ENCODE measurements at regions not wholly inside any gene's neighbourhood (a gene's known extent, or its start where the extent isn't known, plus 50 kb on each side); places are given as distances from the start of the nearest gene placed in this dataset.

DNA sequence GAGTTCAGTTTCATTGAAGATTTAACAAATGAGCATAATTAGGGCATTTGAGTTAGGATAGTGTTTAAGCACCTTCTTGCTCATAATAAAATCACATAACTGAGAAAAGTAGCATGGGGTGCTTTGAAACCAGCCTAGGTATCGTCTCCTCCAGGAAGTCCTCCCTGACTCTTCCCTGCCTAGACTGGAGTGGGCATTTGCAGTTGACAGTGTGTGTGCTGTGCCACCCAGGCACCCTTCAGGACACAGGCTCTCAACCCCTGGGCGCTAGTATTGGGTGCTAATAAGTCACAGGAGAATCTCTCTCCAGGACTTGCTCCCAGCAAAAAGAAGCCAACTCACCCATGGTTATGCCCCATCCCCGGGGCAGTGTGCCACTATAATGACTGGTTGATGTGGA, 584.1 kb downstream of the INSC start:
- TF ChIP-seq, protein P1, sequence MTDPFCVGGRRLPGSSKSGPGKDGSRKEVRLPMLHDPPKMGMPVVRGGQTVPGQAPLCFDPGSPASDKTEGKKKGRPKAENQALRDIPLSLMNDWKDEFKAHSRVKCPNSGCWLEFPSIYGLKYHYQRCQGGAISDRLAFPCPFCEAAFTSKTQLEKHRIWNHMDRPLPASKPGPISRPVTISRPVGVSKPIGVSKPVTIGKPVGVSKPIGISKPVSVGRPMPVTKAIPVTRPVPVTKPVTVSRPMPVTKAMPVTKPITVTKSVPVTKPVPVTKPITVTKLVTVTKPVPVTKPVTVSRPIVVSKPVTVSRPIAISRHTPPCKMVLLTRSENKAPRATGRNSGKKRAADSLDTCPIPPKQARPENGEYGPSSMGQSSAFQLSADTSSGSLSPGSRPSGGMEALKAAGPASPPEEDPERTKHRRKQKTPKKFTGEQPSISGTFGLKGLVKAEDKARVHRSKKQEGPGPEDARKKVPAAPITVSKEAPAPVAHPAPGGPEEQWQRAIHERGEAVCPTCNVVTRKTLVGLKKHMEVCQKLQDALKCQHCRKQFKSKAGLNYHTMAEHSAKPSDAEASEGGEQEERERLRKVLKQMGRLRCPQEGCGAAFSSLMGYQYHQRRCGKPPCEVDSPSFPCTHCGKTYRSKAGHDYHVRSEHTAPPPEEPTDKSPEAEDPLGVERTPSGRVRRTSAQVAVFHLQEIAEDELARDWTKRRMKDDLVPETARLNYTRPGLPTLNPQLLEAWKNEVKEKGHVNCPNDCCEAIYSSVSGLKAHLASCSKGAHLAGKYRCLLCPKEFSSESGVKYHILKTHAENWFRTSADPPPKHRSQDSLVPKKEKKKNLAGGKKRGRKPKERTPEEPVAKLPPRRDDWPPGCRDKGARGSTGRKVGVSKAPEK (CRISPR knock-in tag; IDR thresholded peaks at IDR 0.05; ENCODE audit: borderline replicate concordance): no peak
- TF ChIP-seq ZNF616 (CRISPR knock-in tag; IDR thresholded peaks at IDR 0.05; ENCODE audit: low read depth): no peak
- no peak for TF ChIP-seq ZNF205 (CRISPR knock-in tag; IDR thresholded peaks at IDR 0.05)
- TF ChIP-seq, protein P2, sequence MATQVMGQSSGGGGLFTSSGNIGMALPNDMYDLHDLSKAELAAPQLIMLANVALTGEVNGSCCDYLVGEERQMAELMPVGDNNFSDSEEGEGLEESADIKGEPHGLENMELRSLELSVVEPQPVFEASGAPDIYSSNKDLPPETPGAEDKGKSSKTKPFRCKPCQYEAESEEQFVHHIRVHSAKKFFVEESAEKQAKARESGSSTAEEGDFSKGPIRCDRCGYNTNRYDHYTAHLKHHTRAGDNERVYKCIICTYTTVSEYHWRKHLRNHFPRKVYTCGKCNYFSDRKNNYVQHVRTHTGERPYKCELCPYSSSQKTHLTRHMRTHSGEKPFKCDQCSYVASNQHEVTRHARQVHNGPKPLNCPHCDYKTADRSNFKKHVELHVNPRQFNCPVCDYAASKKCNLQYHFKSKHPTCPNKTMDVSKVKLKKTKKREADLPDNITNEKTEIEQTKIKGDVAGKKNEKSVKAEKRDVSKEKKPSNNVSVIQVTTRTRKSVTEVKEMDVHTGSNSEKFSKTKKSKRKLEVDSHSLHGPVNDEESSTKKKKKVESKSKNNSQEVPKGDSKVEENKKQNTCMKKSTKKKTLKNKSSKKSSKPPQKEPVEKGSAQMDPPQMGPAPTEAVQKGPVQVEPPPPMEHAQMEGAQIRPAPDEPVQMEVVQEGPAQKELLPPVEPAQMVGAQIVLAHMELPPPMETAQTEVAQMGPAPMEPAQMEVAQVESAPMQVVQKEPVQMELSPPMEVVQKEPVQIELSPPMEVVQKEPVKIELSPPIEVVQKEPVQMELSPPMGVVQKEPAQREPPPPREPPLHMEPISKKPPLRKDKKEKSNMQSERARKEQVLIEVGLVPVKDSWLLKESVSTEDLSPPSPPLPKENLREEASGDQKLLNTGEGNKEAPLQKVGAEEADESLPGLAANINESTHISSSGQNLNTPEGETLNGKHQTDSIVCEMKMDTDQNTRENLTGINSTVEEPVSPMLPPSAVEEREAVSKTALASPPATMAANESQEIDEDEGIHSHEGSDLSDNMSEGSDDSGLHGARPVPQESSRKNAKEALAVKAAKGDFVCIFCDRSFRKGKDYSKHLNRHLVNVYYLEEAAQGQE (IDR thresholded peaks at IDR 0.05; ENCODE audit: borderline replicate concordance in 1 of 2, low read depth in 1 of 2, low read length in 2 of 2): no peak
- TF ChIP-seq ZFYVE20 (CRISPR knock-in tag; IDR thresholded peaks at IDR 0.05; ENCODE audit: borderline replicate concordance, low read depth): no peak
- TF ChIP-seq, protein P3, sequence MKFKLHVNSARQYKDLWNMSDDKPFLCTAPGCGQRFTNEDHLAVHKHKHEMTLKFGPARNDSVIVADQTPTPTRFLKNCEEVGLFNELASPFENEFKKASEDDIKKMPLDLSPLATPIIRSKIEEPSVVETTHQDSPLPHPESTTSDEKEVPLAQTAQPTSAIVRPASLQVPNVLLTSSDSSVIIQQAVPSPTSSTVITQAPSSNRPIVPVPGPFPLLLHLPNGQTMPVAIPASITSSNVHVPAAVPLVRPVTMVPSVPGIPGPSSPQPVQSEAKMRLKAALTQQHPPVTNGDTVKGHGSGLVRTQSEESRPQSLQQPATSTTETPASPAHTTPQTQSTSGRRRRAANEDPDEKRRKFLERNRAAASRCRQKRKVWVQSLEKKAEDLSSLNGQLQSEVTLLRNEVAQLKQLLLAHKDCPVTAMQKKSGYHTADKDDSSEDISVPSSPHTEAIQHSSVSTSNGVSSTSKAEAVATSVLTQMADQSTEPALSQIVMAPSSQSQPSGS (CRISPR knock-in tag; IDR thresholded peaks at IDR 0.05): no peak
- no peak for TF ChIP-seq POLR2A (IDR thresholded peaks at IDR 0.05; ENCODE audit: insufficient read depth in 1 of 2, low read depth in 2 of 2, low read length in 2 of 2)
- no peak for TF ChIP-seq ZC3H4 (CRISPR knock-in tag; IDR thresholded peaks at IDR 0.05; ENCODE audit: borderline replicate concordance)
- TF ChIP-seq, protein P4, sequence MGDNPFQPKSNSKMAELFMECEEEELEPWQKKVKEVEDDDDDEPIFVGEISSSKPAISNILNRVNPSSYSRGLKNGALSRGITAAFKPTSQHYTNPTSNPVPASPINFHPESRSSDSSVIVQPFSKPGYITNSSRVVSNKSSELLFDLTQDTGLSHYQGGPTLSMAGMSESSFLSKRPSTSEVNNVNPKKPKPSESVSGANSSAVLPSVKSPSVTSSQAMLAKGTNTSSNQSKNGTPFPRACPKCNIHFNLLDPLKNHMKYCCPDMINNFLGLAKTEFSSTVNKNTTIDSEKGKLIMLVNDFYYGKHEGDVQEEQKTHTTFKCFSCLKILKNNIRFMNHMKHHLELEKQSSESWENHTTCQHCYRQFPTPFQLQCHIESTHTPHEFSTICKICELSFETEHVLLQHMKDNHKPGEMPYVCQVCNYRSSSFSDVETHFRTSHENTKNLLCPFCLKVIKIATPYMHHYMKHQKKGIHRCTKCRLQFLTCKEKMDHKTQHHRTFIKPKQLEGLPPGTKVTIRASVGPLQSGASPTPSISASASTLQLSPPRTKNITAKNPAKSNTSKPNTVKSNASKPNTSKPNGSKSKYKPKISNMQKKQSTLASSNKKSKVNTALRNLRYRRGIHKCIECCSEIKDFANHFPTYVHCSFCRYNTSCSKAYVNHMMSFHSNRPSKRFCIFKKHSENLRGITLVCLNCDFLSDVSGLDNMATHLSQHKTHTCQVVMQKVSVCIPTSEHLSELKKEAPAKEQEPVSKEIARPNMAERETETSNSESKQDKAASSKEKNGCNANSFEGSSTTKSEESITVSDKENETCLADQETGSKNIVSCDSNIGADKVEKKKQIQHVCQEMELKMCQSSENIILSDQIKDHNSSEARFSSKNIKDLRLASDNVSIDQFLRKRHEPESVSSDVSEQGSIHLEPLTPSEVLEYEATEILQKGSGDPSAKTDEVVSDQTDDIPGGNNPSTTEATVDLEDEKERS (CRISPR knock-in tag; IDR thresholded peaks at IDR 0.05): no peak
- TF ChIP-seq, protein P5, sequence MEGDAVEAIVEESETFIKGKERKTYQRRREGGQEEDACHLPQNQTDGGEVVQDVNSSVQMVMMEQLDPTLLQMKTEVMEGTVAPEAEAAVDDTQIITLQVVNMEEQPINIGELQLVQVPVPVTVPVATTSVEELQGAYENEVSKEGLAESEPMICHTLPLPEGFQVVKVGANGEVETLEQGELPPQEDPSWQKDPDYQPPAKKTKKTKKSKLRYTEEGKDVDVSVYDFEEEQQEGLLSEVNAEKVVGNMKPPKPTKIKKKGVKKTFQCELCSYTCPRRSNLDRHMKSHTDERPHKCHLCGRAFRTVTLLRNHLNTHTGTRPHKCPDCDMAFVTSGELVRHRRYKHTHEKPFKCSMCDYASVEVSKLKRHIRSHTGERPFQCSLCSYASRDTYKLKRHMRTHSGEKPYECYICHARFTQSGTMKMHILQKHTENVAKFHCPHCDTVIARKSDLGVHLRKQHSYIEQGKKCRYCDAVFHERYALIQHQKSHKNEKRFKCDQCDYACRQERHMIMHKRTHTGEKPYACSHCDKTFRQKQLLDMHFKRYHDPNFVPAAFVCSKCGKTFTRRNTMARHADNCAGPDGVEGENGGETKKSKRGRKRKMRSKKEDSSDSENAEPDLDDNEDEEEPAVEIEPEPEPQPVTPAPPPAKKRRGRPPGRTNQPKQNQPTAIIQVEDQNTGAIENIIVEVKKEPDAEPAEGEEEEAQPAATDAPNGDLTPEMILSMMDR (CRISPR knock-in tag; IDR thresholded peaks at IDR 0.05): no peak
- TF ChIP-seq FOXM1 (CRISPR knock-in tag; IDR thresholded peaks at IDR 0.05): no peak
